Aorta (tissue), 5 donors: ENCODE measurements at regions not wholly inside any gene's neighbourhood (a gene's known extent, or its start where the extent isn't known, plus 50 kb on each side); places are given as distances from the start of the nearest gene placed in this dataset.
"Not testable (repeated sequence)": the region's sequence is repeated elsewhere in the genome, so short reads cannot be mapped to it uniquely, and the experiment has no call there.

Experiments
- ATAC-seq: fragments of 200-7000 bp; cut with Tn5 transposase; one replicate; pipeline ENCODE4 v1.9.1; 2022; ENCODE audit warnings: moderate library complexity; ENCODE audit not compliant: low FRiP score
- DNase-seq, 2 donors: peaks; one replicate each; pipeline ENCODE4 v3.0.0-alpha.2; 2020
- H3K27ac ChIP-seq, 2 donors: one replicate each; pipeline ENCODE4 v1.5.1; 2013; ENCODE audit warnings: low read length in 2 of 2, mild to moderate bottlenecking in 2 of 2, moderate library complexity in 2 of 2, control low read depth in 1 of 2, inconsistent platforms in 1 of 2, low read depth in 1 of 2
- H3K27me3 ChIP-seq, 2 donors: one replicate each; pipeline ENCODE4 v1.6.1; 2013; ENCODE audit warnings: control low read depth in 1 of 2, low read length in 1 of 2, mild to moderate bottlenecking in 1 of 2, moderate library complexity in 1 of 2; ENCODE audit not compliant: insufficient read depth in 2 of 2, control insufficient read depth in 1 of 2
- H3K36me3 ChIP-seq, 2 donors: one replicate each; pipeline ENCODE4 v1.6.1; 2013; ENCODE audit warnings: control low read depth in 1 of 2, low read length in 1 of 2, mild to moderate bottlenecking in 1 of 2; ENCODE audit not compliant: insufficient read depth in 2 of 2, control insufficient read depth in 1 of 2
- H3K4me1 ChIP-seq, 2 donors: one replicate each; pipeline ENCODE4 v1.6.1; 2013; ENCODE audit warnings: low read length in 2 of 2, control low read depth in 1 of 2, mild to moderate bottlenecking in 1 of 2, moderate library complexity in 1 of 2; ENCODE audit not compliant: insufficient read depth in 2 of 2, control insufficient read depth in 1 of 2
- H3K4me3 ChIP-seq, 2 donors: one replicate each; pipeline ENCODE4 v1.5.1; 2013; ENCODE audit warnings: low read length in 2 of 2, control low read depth in 1 of 2, mild to moderate bottlenecking in 1 of 2
- H3K9me3 ChIP-seq: one replicate; pipeline ENCODE4 v1.6.1; 2013; ENCODE audit warnings: mild to moderate bottlenecking, low read length; ENCODE audit not compliant: control insufficient read depth
- WGBS, 2 donors: extraction: QIAGEN DNeasy Blood & Tissue Kit; methylation state at CpG; one replicate each; pipeline ENCODE4 v1.1.7; 2013; 5-methylcytosine and 5-hydroxymethylcytosine counted together
- intact Hi-C, 2 donors: fragments of 100-400 bp; cut with DNase I; formaldehyde crosslinking; loops; one replicate each; pipeline versions ENCODE4 v1.14.2 to v1.15.0; 2022
- donor health status: healthy with polysubstance abuse.
- donor health status: Bipolar disorder and iron deficiency.
- donor health status: DM: no; HTN: no; CAD: no.
- donor health status: DM: no; HTN: no; CAD: no.
- donor health status: DM: yes; HTN: yes; CAD: no.

GRCh38 chr12:22130671-22131070, 84.7 kb downstream of the CMAS start:
- WGBS, 2 donors, result 88 to 89% methylated on average over 3 of the region's 3 CpGs
- intact Hi-C loops, result no loop called here
- H3K4me1 ChIP-seq, result no peaks in the 10 kb centered on the region
- H3K36me3 ChIP-seq, result no peaks in the 10 kb centered on the region
- DNase-seq (no peak), ATAC-seq (no peak)
- no peaks in the 10 kb centered on the region for H3K9me3 ChIP-seq
- H3K4me3 ChIP-seq, result no peak overlapping the region
- no peaks in the 10 kb centered on the region for H3K27me3 ChIP-seq
- H3K27ac ChIP-seq, result no peak overlapping the region

GRCh38 chr12:22136604-22137117, 90.6 kb downstream of the CMAS start:
- intact Hi-C loops, H3K27ac ChIP-seq, H3K36me3 ChIP-seq, DNase-seq, H3K4me1 ChIP-seq, ATAC-seq, H3K27me3 ChIP-seq, H3K9me3 ChIP-seq, H3K4me3 ChIP-seq: not testable (repeated sequence)
- 75 to 81% methylated on average over 14 to 20 of the region's 21 CpGs for WGBS, 2 donors
